ENCODE measurements at regions not wholly inside any gene's neighbourhood (a gene's known extent, or its start where the extent isn't known, plus 50 kb on each side); places are given as distances from the start of the nearest gene placed in this dataset.

DNA sequence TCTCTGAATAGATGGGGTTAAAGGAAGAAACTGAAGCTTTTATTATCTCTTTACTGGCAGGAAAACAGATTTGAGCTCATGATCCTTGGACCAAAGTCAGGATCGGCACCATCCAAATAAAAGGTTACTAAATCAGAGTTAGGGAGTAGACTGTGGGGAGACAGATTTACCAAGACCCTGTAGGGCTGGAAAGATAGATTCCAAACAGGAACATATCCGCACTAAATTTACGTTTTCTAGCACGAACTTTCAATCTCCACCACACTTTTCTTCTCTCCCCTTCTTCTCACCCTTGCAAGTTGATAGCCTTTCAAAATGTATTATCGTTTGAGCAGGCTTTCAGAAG, 120.0 kb upstream of the HMHB1 start:
- no peaks in the 10 kb centered on the region for H3K36me3 ChIP-seq (ENCODE audit: control insufficient read depth in 1 of 2, insufficient read depth in 2 of 2, low read length in 1 of 2)
- 65 to 73% methylated on average over 5 of the region's 5 CpGs for WGBS, 2 donors
- peaks cover 2% of the 10 kb centered on the region for H3K9me3 ChIP-seq (ENCODE audit: control insufficient read depth, low read length)
- no peaks in the 10 kb centered on the region for H3K27me3 ChIP-seq (ENCODE audit: control insufficient read depth in 1 of 2, insufficient read depth in 2 of 2, low read length in 1 of 2)
- DNase-seq (no peak), ATAC-seq (ENCODE audit: low FRiP score) (no peak)
- H3K27ac ChIP-seq (ENCODE audit: low read depth in 1 of 2, low read length in 2 of 2): no peak overlapping the region
- H3K4me3 ChIP-seq (ENCODE audit: low read length in 2 of 2): no peak overlapping the region
- no peaks in the 10 kb centered on the region for H3K4me1 ChIP-seq (ENCODE audit: control insufficient read depth in 1 of 2, insufficient read depth in 2 of 2, low read length in 2 of 2)
- intact Hi-C loops (cut with DNase I): no loop called here

DNA sequence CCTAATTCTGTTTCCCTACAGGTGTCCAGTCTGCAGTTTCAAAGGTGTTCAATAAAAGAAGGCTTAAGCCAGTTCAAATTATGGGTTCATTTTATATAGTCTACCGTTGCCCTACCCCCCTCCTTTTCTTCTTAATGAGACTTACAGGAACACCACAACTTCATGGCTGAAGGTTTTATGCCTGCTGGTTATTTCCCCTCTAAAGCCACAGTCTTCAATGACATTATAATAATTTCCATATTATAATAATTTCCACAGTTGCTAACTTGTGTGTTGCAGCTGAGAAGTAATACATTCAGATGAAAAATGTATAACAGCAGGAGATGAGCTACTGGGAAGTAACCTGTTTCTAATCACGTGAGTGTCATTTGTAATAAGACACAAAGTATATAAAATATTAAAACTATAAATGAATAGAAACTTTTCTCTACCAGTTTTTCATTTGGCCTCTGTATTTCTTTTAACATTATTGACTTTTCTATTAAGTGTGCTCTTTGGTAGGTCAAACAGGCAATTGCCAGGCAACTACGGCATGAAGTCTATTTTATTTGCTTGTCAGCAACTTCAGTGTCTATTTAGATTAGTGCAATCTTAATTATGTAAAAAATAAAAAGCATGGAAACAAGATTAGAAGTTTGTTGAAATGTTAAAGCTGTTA, 120.5 kb upstream of the HMHB1 start:
- WGBS, 2 donors: 62 to 73% methylated on average over 3 of the region's 3 CpGs
- Histone ChIP-seq H3K27ac (ENCODE audit: low read depth in 1 of 2, low read length in 2 of 2) (no peak overlapping the region), H3K4me3 (ENCODE audit: low read length in 2 of 2) (no peak overlapping the region), H3K4me1 (ENCODE audit: control insufficient read depth in 1 of 2, insufficient read depth in 2 of 2, low read length in 2 of 2) (no peaks in the 10 kb centered on the region), H3K9me3 (ENCODE audit: control insufficient read depth, low read length) (peaks cover 2% of the 10 kb centered on the region), H3K36me3 (ENCODE audit: control insufficient read depth in 1 of 2, insufficient read depth in 2 of 2, low read length in 1 of 2) (no peaks in the 10 kb centered on the region), H3K27me3 (ENCODE audit: control insufficient read depth in 1 of 2, insufficient read depth in 2 of 2, low read length in 1 of 2) (no peaks in the 10 kb centered on the region)
- intact Hi-C loops (cut with DNase I): no loop called here
- ATAC-seq (ENCODE audit: low FRiP score) (no peak), DNase-seq (no peak)

DNA sequence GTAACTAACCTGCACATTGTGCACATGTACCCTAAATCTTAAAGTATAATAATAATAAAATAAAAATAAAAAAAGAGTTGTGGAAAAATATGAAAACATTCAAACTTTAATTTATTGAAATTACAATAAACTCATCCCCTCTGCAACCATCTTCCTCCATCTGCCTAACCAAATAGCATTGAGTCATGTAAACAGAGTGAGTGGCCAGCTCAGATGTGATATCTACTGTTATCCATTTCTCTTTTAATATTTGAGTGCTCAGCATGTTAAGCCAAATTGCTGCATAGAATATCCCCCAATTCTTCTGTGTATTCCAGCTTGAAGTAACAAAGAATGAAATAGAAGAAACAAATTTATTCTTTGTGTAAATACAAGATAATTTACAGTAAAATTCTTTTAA, 124.4 kb upstream of the HMHB1 start:
- no peaks in the 10 kb centered on the region for H3K4me1 ChIP-seq (ENCODE audit: control insufficient read depth in 1 of 2, insufficient read depth in 2 of 2, low read length in 2 of 2)
- H3K36me3 ChIP-seq (ENCODE audit: control insufficient read depth in 1 of 2, insufficient read depth in 2 of 2, low read length in 1 of 2): no peaks in the 10 kb centered on the region
- H3K27me3 ChIP-seq (ENCODE audit: control insufficient read depth in 1 of 2, insufficient read depth in 2 of 2, low read length in 1 of 2): no peaks in the 10 kb centered on the region
- DNase-seq (no peak), ATAC-seq (ENCODE audit: low FRiP score) (no peak)
- H3K27ac ChIP-seq (ENCODE audit: low read depth in 1 of 2, low read length in 2 of 2): no peak overlapping the region
- no peak overlapping the region for H3K4me3 ChIP-seq (ENCODE audit: low read length in 2 of 2)
- intact Hi-C loops (cut with DNase I): no loop called here
- H3K9me3 ChIP-seq (ENCODE audit: control insufficient read depth, low read length): peaks cover 2% of the 10 kb centered on the region

DNA sequence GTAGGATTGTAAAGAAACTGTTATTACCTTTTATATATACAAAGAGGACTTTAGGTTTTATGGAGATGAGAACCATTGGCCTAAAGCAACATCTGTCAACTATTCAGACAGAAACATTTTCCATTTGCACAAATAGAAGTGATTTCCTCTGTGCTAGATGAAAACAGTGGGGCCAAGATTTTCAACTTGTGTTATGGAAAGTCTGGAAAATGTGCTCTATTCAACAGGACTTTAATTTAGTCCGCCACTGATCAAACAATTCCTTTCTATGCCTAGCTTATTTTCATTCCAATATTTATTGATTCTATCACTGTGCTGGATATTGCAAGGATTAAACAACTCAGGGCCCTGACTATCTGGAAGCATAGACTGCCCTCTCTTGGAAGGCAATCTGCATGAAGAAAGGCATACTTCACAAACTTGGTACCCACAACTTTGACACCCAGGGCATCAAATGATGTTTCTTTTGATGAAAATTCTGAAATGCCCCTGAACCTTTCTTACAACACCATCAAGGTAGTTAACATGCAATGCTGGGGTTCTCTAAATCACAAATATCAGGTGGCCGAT, 126.6 kb upstream of the HMHB1 start:
- no peak for DNase-seq
- Histone ChIP-seq H3K27me3 (ENCODE audit: control insufficient read depth in 1 of 2, insufficient read depth in 2 of 2, low read length in 1 of 2) (peaks cover 0 to 2% of the 10 kb centered on the region in 2 donors), H3K9me3 (ENCODE audit: control insufficient read depth, low read length) (no peaks in the 10 kb centered on the region), H3K36me3 (ENCODE audit: control insufficient read depth in 1 of 2, insufficient read depth in 2 of 2, low read length in 1 of 2) (no peaks in the 10 kb centered on the region), H3K4me3 (ENCODE audit: low read length in 2 of 2) (no peak overlapping the region), H3K27ac (ENCODE audit: low read depth in 1 of 2, low read length in 2 of 2) (no peak overlapping the region), H3K4me1 (ENCODE audit: control insufficient read depth in 1 of 2, insufficient read depth in 2 of 2, low read length in 2 of 2) (no peaks in the 10 kb centered on the region)
- 94% methylated on average over 2 of the region's 2 CpGs for WGBS, 2 donors
- ATAC-seq (ENCODE audit: low FRiP score): no peak
- intact Hi-C loops (cut with DNase I): no loop called here

DNA sequence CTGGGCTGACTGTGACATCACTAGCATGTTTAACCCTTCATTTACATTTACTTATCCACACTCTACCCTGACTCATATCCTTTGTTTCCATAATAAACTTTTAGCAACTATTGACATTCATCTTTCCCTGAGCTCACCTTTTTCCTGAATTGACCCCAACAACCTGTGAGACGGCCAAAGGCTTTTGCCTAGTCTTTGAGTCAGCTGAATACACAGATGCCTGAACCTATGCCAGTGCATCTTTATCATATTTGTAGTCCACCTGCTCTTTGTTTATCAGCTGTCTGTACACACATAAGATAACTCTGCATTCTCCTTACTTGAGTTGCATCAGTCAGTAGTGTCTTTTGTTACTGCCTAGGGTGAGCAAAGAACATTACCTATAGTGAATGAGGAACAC, 128.5 kb upstream of the HMHB1 start:
- no peaks in the 10 kb centered on the region for H3K9me3 ChIP-seq (ENCODE audit: control insufficient read depth, low read length)
- no peaks in the 10 kb centered on the region for H3K4me1 ChIP-seq (ENCODE audit: control insufficient read depth in 1 of 2, insufficient read depth in 2 of 2, low read length in 2 of 2)
- DNase-seq: no peak
- no peak for ATAC-seq (ENCODE audit: low FRiP score)
- no peak overlapping the region for H3K4me3 ChIP-seq (ENCODE audit: low read length in 2 of 2)
- WGBS, 2 donors: 96 to 100% methylated on average over 1 of the region's 1 CpG
- intact Hi-C loops (cut with DNase I): no loop called here
- H3K36me3 ChIP-seq (ENCODE audit: control insufficient read depth in 1 of 2, insufficient read depth in 2 of 2, low read length in 1 of 2): no peaks in the 10 kb centered on the region
- peaks cover 0 to 2% of the 10 kb centered on the region in 2 donors for H3K27me3 ChIP-seq (ENCODE audit: control insufficient read depth in 1 of 2, insufficient read depth in 2 of 2, low read length in 1 of 2)
- no peak overlapping the region for H3K27ac ChIP-seq (ENCODE audit: low read depth in 1 of 2, low read length in 2 of 2)

DNA sequence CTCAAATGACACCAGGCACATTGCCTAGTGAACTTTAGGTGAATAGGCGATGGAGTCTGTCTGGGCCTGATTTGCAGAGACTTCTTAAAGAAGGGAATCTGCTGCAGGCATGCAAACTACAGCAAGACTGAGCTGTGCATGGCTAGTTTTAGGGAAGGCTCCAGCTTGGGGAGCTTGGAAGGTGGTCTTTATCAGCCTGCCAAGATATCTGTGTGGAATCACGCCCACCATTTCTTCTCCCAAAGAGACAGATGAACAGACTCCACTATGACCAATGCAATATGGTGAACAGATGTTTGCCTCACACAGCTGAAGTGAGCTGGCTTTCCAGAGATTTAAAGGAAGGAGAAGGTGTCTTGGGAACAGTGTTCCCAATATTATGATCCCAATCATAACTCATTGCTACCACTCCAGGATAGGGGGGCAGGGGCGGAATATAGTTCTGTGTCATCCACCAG, 129.0 kb upstream of the HMHB1 start:
- no peaks in the 10 kb centered on the region for H3K9me3 ChIP-seq (ENCODE audit: control insufficient read depth, low read length)
- peaks cover 0 to 2% of the 10 kb centered on the region in 2 donors for H3K27me3 ChIP-seq (ENCODE audit: control insufficient read depth in 1 of 2, insufficient read depth in 2 of 2, low read length in 1 of 2)
- DNase-seq: no peak
- H3K4me3 ChIP-seq (ENCODE audit: low read length in 2 of 2): no peak overlapping the region
- no peaks in the 10 kb centered on the region for H3K36me3 ChIP-seq (ENCODE audit: control insufficient read depth in 1 of 2, insufficient read depth in 2 of 2, low read length in 1 of 2)
- no peak overlapping the region for H3K27ac ChIP-seq (ENCODE audit: low read depth in 1 of 2, low read length in 2 of 2)
- no peak for ATAC-seq (ENCODE audit: low FRiP score)
- no peaks in the 10 kb centered on the region for H3K4me1 ChIP-seq (ENCODE audit: control insufficient read depth in 1 of 2, insufficient read depth in 2 of 2, low read length in 2 of 2)
- intact Hi-C loops (cut with DNase I): no loop called here
- WGBS, 2 donors: 81 to 83% methylated on average over 3 of the region's 3 CpGs

DNA sequence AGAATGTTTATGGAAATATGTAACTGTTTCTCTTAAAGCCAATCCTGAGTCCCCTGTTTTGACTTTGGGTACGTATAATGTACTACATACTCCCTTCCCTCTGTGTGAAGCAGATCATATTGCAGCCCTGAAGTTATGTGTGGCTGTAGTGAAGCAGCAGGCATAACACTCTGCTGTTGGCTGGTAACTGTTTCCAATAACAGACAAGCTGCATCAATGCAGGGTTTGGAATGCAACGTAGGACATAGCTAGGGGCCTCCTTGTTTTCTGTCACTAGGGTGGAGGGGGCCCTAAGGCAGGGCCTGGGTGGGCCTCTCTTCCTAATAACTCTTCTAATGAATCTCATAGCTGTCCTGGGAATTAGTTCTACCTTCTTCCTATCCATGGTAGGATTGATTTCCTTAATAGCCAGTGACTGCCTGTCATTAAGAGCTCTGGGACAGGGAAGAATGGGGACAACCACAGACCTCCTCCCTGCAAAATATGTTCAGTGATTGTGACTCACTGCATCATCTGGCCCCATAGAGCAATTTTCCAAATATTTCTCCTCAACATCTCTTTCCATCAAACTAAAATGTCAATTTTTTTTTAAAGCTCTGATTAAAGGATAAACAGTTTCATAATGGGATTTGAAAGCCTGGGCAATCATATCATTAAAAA, 129.6 kb upstream of the HMHB1 start:
- Histone ChIP-seq H3K4me1 (ENCODE audit: control insufficient read depth in 1 of 2, insufficient read depth in 2 of 2, low read length in 2 of 2) (no peaks in the 10 kb centered on the region), H3K27me3 (ENCODE audit: control insufficient read depth in 1 of 2, insufficient read depth in 2 of 2, low read length in 1 of 2) (peaks cover 0 to 2% of the 10 kb centered on the region in 2 donors), H3K4me3 (ENCODE audit: low read length in 2 of 2) (no peak overlapping the region), H3K9me3 (ENCODE audit: control insufficient read depth, low read length) (no peaks in the 10 kb centered on the region), H3K27ac (ENCODE audit: low read depth in 1 of 2, low read length in 2 of 2) (no peak overlapping the region), H3K36me3 (ENCODE audit: control insufficient read depth in 1 of 2, insufficient read depth in 2 of 2, low read length in 1 of 2) (no peaks in the 10 kb centered on the region)
- DNase-seq (no peak), ATAC-seq (ENCODE audit: low FRiP score) (no peak)
- intact Hi-C loops (cut with DNase I): no loop called here
- 74 to 76% methylated on average over 2 of the region's 2 CpGs for WGBS, 2 donors

DNA sequence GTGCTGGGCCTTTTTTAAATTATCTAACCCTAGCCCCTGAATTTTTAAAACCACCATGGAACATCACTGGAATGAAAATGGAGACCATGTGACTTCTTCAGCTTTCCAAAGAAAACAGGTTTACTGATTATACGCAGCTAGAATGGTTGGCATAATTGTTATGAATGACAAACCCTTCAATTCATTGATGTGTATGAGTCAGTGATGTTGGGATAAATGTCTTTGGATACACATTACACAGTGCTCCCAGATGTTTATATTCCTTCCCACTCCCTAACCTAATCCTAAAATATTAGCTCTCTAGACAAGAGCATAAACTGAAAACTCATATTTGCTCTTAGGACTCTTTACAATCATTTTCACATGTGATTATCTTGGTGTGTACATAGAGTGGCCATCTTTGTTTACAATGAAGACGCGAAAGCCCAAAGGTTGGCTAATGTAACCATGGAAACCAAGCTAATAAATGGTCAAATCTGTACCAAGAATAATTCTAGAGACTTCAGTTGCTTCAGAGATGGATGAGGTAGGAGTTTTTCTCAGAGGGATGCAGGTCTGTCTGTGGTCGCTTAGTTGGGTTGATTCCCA, 131.2 kb upstream of the HMHB1 start:
- Histone ChIP-seq H3K9me3 (ENCODE audit: control insufficient read depth, low read length) (no peaks in the 10 kb centered on the region), H3K4me1 (ENCODE audit: control insufficient read depth in 1 of 2, insufficient read depth in 2 of 2, low read length in 2 of 2) (no peaks in the 10 kb centered on the region), H3K4me3 (ENCODE audit: low read length in 2 of 2) (no peak overlapping the region), H3K36me3 (ENCODE audit: control insufficient read depth in 1 of 2, insufficient read depth in 2 of 2, low read length in 1 of 2) (no peaks in the 10 kb centered on the region), H3K27ac (ENCODE audit: low read depth in 1 of 2, low read length in 2 of 2) (no peak overlapping the region), H3K27me3 (ENCODE audit: control insufficient read depth in 1 of 2, insufficient read depth in 2 of 2, low read length in 1 of 2) (peaks cover 0 to 2% of the 10 kb centered on the region in 2 donors)
- intact Hi-C loops (cut with DNase I): no loop called here
- 64 to 75% methylated on average over 4 of the region's 4 CpGs for WGBS, 2 donors
- no peak for ATAC-seq (ENCODE audit: low FRiP score)
- no peak for DNase-seq

DNA sequence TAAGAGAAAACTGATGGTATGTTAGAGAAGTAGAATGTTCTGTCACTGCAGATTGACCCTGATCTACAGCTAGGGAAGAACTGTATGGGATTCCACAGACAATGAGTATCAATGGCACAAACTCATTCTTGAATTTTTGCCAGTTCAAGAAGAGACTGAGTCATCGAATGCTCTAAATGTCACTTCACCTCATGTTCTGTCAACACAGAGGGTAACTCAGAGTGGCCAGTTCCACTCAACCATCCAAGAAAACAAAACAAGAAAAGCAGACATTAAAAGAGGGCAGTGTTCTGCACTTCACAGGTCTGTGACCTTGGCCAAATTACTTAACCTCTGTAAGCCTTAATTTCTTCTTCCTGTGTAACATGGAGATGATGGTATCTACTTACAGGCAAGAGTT, 132.2 kb upstream of the HMHB1 start:
- Histone ChIP-seq H3K27ac (ENCODE audit: low read depth in 1 of 2, low read length in 2 of 2) (no peak overlapping the region), H3K4me3 (ENCODE audit: low read length in 2 of 2) (no peak overlapping the region), H3K36me3 (ENCODE audit: control insufficient read depth in 1 of 2, insufficient read depth in 2 of 2, low read length in 1 of 2) (no peaks in the 10 kb centered on the region), H3K9me3 (ENCODE audit: control insufficient read depth, low read length) (no peaks in the 10 kb centered on the region), H3K4me1 (ENCODE audit: control insufficient read depth in 1 of 2, insufficient read depth in 2 of 2, low read length in 2 of 2) (no peaks in the 10 kb centered on the region), H3K27me3 (ENCODE audit: control insufficient read depth in 1 of 2, insufficient read depth in 2 of 2, low read length in 1 of 2) (peaks cover 0 to 2% of the 10 kb centered on the region in 2 donors)
- ATAC-seq (ENCODE audit: low FRiP score): no peak
- DNase-seq: no peak
- WGBS, 2 donors: 63 to 72% methylated on average over 1 of the region's 1 CpG
- intact Hi-C loops (cut with DNase I): no loop called here

Data from aorta (tissue), 5 donors.